ENCODE measurements at regions not wholly inside any gene's neighbourhood (a gene's known extent, or its start where the extent isn't known, plus 50 kb on each side); places are given as distances from the start of the nearest gene placed in this dataset.

- no peak for TF ChIP-seq CTCF (IDR thresholded peaks at IDR 0.05 in 4 of 5, conservative IDR thresholded peaks at IDR 0.05 in 1 of 5)
- TF ChIP-seq POLR2A (IDR thresholded peaks at IDR 0.05) = no peak
These were observed 63.9 kb downstream of the TEX35 start for GRCh38 chr1:178576841-178577240.

All from gastrocnemius medialis (tissue), 4 donors.